KMS-11 (cell line): ENCODE measurements at regions not wholly inside any gene's neighbourhood (a gene's known extent, or its start where the extent isn't known, plus 50 kb on each side); places are given as distances from the start of the nearest gene placed in this dataset.

Source experiments
- H2AFZ ChIP-seq: fragments of 200-600 bp; sonication (generic); 2 replicates; pipeline ENCODE4 v1.6.1; 2016; ENCODE audit warnings: antibody characterized with exemption, mixed run types, low read depth
- H3K27ac ChIP-seq: fragments of 200-600 bp; sonication (generic); 2 replicates; pipeline ENCODE4 v1.6.1; 2016; ENCODE audit warnings: mild to moderate bottlenecking, mixed run types
- H3K27me3 ChIP-seq: fragments of 200-600 bp; sonication (generic); 2 replicates; pipeline ENCODE4 v1.6.1; 2017; ENCODE audit warnings: mild to moderate bottlenecking, low read depth, mixed run types, moderate library complexity; ENCODE audit not compliant: insufficient read depth
- H3K36me3 ChIP-seq: fragments of 200-600 bp; sonication (generic); 2 replicates; pipeline ENCODE4 v1.6.1; 2017; ENCODE audit warnings: mild to moderate bottlenecking, mixed run types; ENCODE audit not compliant: insufficient read depth
- H3K4me1 ChIP-seq: fragments of 200-600 bp; sonication (generic); 2 replicates; pipeline ENCODE4 v1.6.1; 2016; ENCODE audit warnings: mild to moderate bottlenecking, low read depth, mixed run types; ENCODE audit not compliant: poor library complexity, severe bottlenecking
- H3K4me2 ChIP-seq: fragments of 200-600 bp; sonication (generic); 2 replicates; pipeline ENCODE4 v1.7.0; 2016; ENCODE audit warnings: mild to moderate bottlenecking, mixed run types
- H3K4me3 ChIP-seq: fragments of 200-600 bp; sonication (generic); IDR thresholded peaks from 2 replicates; pipeline ENCODE4 v1.6.1; 2017; ENCODE audit warnings: low read depth, low read length, mixed read lengths; ENCODE audit not compliant: insufficient read depth
- H3K79me2 ChIP-seq: fragments of 200-600 bp; sonication (generic); 2 replicates; pipeline ENCODE4 v1.6.1; 2016; ENCODE audit warnings: low read depth, mixed run types; ENCODE audit not compliant: insufficient read depth
- H3K9ac ChIP-seq: fragments of 200-600 bp; sonication (generic); 2 replicates; pipeline ENCODE4 v1.6.1; 2016; ENCODE audit warnings: mild to moderate bottlenecking, mixed run types
- H4K20me1 ChIP-seq: fragments of 200-600 bp; sonication (generic); 2 replicates; pipeline ENCODE4 v1.6.1; 2016; ENCODE audit warnings: mild to moderate bottlenecking, mixed run types; ENCODE audit not compliant: insufficient read depth
- TF ChIP-seq, protein P1 (sequence below): fragments of 200-600 bp; sonication (generic); conservative IDR thresholded peaks from 2 replicates; pipeline ENCODE4 v1.6.1; 2017; ENCODE audit warnings: low read depth, mild to moderate bottlenecking, antibody characterized with exemption, low read length, moderate library complexity, mixed read lengths

GRCh38 chr2:2860589-2861300, 516.9 kb downstream of the EIPR1 start:
- Histone ChIP-seq H3K4me1 (no peaks in the 10 kb centered on the region), H3K4me2 (no peak overlapping the region), H3K4me3 (no peak overlapping the region), H3K79me2 (no peaks in the 10 kb centered on the region), H3K27me3 (no peaks in the 10 kb centered on the region), H3K27ac (no peak overlapping the region), H3K36me3 (no peaks in the 10 kb centered on the region), H3K9ac (no peak overlapping the region), H2AFZ (no peak overlapping the region), H4K20me1 (no peaks in the 10 kb centered on the region)
- TF ChIP-seq, protein P1, sequence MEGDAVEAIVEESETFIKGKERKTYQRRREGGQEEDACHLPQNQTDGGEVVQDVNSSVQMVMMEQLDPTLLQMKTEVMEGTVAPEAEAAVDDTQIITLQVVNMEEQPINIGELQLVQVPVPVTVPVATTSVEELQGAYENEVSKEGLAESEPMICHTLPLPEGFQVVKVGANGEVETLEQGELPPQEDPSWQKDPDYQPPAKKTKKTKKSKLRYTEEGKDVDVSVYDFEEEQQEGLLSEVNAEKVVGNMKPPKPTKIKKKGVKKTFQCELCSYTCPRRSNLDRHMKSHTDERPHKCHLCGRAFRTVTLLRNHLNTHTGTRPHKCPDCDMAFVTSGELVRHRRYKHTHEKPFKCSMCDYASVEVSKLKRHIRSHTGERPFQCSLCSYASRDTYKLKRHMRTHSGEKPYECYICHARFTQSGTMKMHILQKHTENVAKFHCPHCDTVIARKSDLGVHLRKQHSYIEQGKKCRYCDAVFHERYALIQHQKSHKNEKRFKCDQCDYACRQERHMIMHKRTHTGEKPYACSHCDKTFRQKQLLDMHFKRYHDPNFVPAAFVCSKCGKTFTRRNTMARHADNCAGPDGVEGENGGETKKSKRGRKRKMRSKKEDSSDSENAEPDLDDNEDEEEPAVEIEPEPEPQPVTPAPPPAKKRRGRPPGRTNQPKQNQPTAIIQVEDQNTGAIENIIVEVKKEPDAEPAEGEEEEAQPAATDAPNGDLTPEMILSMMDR: no peak

DNA sequence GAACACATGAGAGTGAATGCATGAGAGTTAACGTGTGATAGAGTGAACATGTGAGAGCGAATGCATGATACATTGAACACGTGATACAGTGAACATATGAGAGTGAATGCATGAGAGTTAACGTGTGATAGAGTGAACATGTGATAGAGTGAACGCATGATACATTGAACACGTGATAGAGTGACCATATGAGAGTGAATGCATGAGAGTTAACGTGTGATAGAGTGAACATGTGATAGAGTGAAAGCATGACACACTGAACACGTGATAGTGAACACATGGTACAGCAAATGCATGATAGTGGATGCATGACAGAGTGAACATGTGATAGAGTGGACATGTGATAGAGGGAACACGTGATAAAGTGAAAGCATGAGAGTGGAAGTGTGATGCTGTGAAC, 517.9 kb downstream of the EIPR1 start:
- Histone ChIP-seq H3K79me2 (no peaks in the 10 kb centered on the region), H4K20me1 (no peaks in the 10 kb centered on the region), H3K27me3 (no peaks in the 10 kb centered on the region), H2AFZ (no peak overlapping the region), H3K4me3 (no peak overlapping the region), H3K4me2 (no peak overlapping the region), H3K27ac (no peak overlapping the region), H3K9ac (no peak overlapping the region), H3K4me1 (no peaks in the 10 kb centered on the region), H3K36me3 (no peaks in the 10 kb centered on the region)
- TF ChIP-seq, protein P1: no peak

DNA sequence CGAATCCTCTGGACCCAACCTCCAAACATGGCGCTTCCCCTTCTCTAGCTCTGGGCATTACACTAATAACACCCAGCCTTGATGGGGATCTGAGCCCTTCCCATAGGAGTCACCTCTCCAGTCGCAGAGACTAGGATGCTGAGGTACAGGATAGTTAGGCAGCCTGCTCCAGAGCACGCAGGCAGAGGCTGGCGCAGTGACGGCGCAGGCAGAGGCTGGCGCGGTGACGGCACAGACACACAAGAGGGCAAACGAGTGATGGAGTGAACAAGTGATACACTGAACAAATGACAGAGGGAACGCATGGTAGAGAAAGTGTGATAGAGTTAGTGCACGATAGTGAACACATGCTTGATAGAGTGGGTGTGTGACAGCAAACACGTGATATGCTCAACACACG, 518.5 kb downstream of the EIPR1 start:
- Histone ChIP-seq H4K20me1 (no peaks in the 10 kb centered on the region), H3K9ac (no peak overlapping the region), H3K27me3 (no peaks in the 10 kb centered on the region), H3K4me1 (no peaks in the 10 kb centered on the region), H2AFZ (no peak overlapping the region), H3K27ac (no peak overlapping the region), H3K79me2 (no peaks in the 10 kb centered on the region), H3K36me3 (no peaks in the 10 kb centered on the region), H3K4me3 (no peak overlapping the region), H3K4me2 (no peak overlapping the region)
- TF ChIP-seq, protein P1: no peak

GRCh38 chr2:2856723-2857415, 520.7 kb downstream of the EIPR1 start:
- no peak overlapping the region for H3K4me2 ChIP-seq
- H3K79me2 ChIP-seq: no peaks in the 10 kb centered on the region
- no peak overlapping the region for H3K9ac ChIP-seq
- H3K27me3 ChIP-seq: no peaks in the 10 kb centered on the region
- TF ChIP-seq, protein P1: no peak
- no peak overlapping the region for H3K27ac ChIP-seq
- no peaks in the 10 kb centered on the region for H4K20me1 ChIP-seq
- H2AFZ ChIP-seq: no peak overlapping the region
- no peaks in the 10 kb centered on the region for H3K36me3 ChIP-seq
- H3K4me3 ChIP-seq: no peak overlapping the region
- no peaks in the 10 kb centered on the region for H3K4me1 ChIP-seq
